HG03457 (cell line): ENCODE measurements at regions not wholly inside any gene's neighbourhood (a gene's known extent, or its start where the extent isn't known, plus 50 kb on each side); places are given as distances from the start of the nearest gene placed in this dataset.
A peak's percentile ranks its signal among the peaks of the same experiment; 100 is the strongest.

Experiments
- ATAC-seq: cut with Tn5 transposase; IDR thresholded peaks from one replicate; pipeline ENCODE4 v1.9.1; 2021; ENCODE audit warnings: moderate number of reproducible peaks; ENCODE audit not compliant: unreplicated experiment

- ATAC-seq, result no peak
Measured at GRCh38 chr11:109150581-109150980, 271.4 kb upstream of the C11orf87 start.

- ATAC-seq, result no peak
Measured at GRCh38 chr11:109153836-109154235, 268.2 kb upstream of the C11orf87 start.

- peak; percentile 79 for ATAC-seq
Measured at GRCh38 chr11:109155291-109155690, 266.7 kb upstream of the C11orf87 start.

- ATAC-seq, result no peak
Measured at GRCh38 chr11:109165035-109165434, 257.0 kb upstream of the C11orf87 start.

GRCh38 chr11:109166441-109166840 is 255.5 kb upstream of the C11orf87 start:
- no peak for ATAC-seq

DNA sequence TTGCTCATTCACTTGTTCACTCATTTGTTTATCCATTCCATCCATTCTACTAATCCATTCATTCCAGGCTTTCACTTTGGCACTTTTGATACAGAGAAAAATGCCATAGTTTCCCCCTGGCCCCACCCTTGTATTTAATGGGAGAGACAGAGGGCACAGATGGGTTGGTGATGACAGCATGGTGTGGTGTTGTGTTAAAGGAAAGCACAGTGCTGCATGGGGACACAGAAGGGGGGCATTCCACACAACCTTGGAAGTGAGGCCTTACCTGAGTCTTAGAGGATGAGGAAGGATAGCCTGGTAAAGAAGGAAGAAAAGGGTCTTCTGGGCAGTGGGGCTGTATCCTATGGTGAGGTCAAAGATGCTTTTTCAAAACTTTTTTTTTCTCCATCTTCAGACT is 248.5 kb upstream of the C11orf87 start:
- ATAC-seq, result no peak

DNA sequence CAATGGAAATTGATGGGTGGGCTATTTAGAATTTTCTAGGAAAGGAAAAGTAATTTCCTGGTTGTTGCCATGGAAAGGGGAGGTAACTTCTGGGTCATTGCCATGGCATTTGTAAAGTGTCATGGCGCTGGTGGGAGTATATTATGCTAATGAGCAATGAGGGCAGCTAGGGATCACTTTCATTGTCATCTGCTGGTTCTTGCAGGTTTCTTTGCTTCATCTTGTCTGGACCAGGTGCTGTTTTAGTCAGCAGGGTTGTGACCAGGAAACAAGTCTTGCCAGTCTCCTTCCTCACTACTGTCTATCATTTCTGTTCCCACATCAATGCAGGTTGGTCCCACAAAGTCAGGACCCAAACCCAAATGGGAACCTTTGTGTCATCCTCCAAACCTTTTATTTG is 237.6 kb upstream of the C11orf87 start:
- no peak for ATAC-seq

DNA sequence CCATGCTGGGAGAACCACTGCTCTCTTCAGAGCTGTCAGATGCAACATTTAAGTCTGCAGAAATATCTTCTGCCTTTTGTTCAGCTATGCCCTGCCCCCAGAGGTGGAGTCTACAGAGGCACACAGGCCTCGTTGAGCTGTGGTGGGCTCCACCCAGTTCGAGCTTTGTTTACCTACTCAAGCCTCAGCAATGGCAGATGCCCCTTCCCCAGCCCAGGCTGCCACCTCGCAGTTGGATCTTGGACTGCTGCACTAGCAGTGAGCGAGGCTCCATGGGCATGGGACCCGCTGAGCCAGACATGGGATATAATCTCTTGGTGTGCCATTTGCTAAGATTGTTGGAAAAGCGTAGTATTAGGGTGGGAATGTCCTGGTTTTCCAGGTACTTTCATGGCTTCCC is 229.1 kb upstream of the C11orf87 start:
- no peak for ATAC-seq

DNA sequence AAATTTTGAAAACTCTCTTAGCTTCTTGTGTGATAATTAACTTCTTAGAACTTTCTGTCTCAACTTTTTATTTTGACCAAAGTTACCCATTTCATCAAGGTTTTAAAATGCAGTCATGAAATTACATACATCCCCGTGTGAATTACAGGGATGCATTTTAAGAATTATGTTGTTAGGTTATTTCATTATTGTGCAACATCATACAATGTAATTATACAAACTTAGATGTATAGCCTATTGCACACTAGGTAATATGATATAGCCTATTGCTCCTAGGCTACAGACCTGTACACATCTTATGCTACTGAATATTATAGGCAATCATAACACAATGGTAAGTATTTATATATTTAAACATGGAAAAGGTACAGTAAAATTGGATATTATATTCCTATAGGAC is 228.1 kb upstream of the C11orf87 start:
- no peak for ATAC-seq

DNA sequence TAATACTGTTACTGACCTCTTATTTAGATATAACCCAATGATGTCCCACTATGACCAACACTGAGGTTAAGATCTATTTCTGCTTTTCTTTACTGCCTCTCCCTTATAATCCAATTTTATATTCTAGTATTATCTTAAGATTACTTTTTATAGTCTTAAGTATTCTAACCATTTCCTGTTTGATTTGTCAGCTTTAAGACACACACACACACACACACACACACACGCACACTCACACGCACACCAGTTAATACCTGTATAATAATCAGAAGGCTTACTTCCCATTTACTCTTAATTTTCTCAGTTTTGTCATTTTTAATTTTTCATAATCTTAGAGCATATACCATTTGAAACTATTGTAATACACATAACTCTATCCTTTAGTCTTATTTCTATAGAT is 226.0 kb upstream of the C11orf87 start:
- ATAC-seq, result no peak

DNA sequence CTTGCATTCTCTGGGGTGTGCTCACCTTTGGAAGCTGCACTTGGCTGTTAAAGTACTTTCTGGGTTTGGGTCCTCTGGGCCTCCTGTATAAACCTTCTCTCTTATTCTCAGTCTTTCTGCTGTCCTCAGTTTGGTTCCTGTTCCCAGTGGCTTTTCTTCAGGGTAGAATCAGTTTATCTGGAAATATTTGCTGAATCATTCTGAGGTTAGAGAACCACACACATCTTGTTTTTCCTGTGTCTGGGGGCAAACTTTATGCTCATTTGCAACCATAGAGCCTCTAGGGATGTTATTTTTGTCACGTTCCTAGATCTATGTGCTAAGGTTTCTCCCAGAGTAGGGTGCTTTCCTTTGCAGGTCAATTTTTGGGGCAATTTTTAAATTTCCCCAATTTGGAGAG is 224.3 kb upstream of the C11orf87 start:
- ATAC-seq, result no peak

GRCh38 chr11:109203176-109203575 is 218.8 kb upstream of the C11orf87 start:
- ATAC-seq, result no peak

GRCh38 chr11:109205312-109205711 is 216.7 kb upstream of the C11orf87 start:
- no peak for ATAC-seq

DNA sequence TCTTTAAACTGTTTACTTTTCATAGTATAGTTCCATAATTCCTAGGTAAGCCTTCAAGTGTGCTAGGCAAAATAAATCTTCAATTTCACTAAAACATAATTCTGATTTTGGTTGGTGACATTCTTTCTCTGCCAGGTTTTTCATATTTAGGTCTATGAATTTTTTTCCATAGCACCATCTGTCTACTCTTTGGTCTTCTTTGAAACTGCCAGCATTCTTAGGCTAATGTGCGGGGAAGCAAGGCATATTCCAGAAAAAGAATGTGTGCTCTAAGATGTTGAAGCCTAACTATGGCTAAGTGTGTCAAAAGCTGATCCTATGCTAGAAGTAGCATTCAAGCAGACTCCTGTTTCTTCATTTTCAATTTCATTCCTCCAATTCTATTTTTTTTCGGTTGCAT is 213.9 kb upstream of the C11orf87 start:
- no peak for ATAC-seq

DNA sequence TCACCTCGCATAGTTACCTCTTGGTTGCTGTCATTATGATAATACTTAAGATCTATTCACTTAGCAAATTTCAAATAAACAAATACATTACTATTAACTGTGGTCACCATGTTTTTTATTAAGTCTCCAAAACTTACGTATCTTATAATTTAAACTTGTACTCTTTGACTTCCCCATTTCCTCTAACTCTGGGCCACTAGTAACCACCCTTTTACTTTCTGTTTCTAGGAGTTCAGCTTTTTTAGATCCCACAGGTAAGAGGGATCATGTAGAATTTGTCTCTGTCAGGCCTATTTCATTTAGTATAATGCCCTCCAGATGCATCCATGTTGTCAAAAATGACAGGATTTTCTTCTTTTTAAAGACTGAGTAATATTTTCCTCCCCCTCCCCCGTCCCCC is 212.4 kb upstream of the C11orf87 start:
- no peak for ATAC-seq

GRCh38 chr11:109221190-109221589 is 200.8 kb upstream of the C11orf87 start:
- ATAC-seq, result no peak

GRCh38 chr11:109222761-109223160 is 199.2 kb upstream of the C11orf87 start:
- ATAC-seq, result no peak

DNA sequence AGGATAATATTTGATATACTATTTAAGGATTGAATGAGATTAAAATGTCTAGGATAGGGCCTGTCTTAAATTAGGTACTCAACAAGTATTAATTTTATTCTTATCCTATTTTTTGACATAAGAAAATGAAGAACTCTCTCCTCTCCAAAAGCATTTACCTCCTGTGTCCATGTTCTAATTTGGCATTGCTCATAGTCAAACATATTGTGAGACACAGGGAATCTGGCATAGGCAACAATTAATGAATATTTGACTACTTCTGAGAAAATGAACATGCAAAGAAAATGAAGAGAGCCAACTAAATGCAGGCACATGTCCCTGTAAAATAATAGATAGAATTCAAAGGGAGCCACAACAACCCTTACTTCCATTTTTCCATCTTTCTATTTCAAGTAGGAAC is 198.5 kb upstream of the C11orf87 start:
- ATAC-seq, result no peak

DNA sequence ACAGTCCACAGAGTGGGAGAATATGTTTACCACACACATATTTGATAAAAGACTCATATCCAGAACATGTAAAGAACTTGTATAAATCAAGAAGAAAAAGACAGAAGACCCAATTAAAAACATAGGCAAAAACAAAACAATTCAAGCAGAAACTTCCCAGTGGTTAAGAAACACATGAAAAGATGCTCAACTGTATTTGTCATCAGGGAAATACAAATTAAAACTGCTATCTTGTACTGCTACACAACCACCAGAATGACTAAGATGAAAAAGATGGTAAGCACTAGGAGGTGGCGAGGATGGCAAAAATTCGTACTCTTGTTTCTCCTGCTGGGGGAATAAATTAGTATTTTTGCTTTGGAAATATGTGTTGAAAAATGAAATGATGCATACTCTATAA is 192.3 kb upstream of the C11orf87 start:
- ATAC-seq, result no peak

DNA sequence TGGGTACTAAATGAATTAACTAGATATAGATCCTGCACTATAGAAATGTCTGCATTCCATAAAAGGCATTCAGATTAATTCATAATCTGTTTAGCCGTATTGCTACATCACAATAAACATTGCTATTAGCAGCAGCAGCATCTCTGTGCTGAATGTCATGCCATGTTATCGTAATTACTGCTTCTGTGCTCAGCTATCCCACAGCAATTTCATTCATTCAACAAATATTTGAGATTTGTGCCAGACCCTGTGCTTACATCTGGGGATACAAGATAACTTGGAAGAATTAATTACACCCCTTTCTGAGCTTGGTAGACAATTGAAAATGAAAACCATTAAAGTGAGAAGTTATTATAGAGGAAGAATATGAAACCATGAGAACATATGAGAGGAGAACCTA is 185.8 kb upstream of the C11orf87 start:
- no peak for ATAC-seq

GRCh38 chr11:109236696-109237095 is 185.3 kb upstream of the C11orf87 start:
- ATAC-seq, result no peak

- no peak for ATAC-seq
Measured at GRCh38 chr11:109237636-109238035, 184.4 kb upstream of the C11orf87 start.

- ATAC-seq, result no peak
Measured at GRCh38 chr11:109241988-109242536, 179.9 kb upstream of the C11orf87 start.

GRCh38 chr11:109247071-109247470 is 174.9 kb upstream of the C11orf87 start:
- no peak for ATAC-seq
